ENCODE measurements at regions not wholly inside any gene's neighbourhood (a gene's known extent, or its start where the extent isn't known, plus 50 kb on each side); places are given as distances from the start of the nearest gene placed in this dataset.

GRCh38 chr9:13689925-13690324, 410.4 kb upstream of the MPDZ start:
- Histone ChIP-seq H3K36me3 (ENCODE audit: control insufficient read depth, insufficient read depth, low read length) (no peaks in the 10 kb centered on the region), H3K4me3 (ENCODE audit: low read depth, low read length) (no peak overlapping the region), H3K9me3 (ENCODE audit: control insufficient read depth in 2 of 2, low read length in 2 of 2) (no peaks in the 10 kb centered on the region), H3K4me1 (ENCODE audit: control insufficient read depth, insufficient read depth, low read length, poor library complexity, severe bottlenecking) (no peaks in the 10 kb centered on the region), H3K27ac (ENCODE audit: insufficient read depth, low read length, poor library complexity, severe bottlenecking) (no peak overlapping the region), H3K27me3 (ENCODE audit: control insufficient read depth, insufficient read depth, low read length) (no peaks in the 10 kb centered on the region)
- Mint-ChIP-seq H3K36me3 (no peaks in the 10 kb centered on the region), H3K27me3 (no peaks in the 10 kb centered on the region), H3K27ac (no peak overlapping the region), H3K4me1 (no peaks in the 10 kb centered on the region), H3K4me3 (no peak overlapping the region), H3K9me3 (peaks cover 3 to 26% (median 4%) of the 10 kb centered on the region in 7 donors)
- DNase-seq = no peak
- no peak for ATAC-seq (ENCODE audit: low read depth in 2 of 2)

GRCh38 chr9:13688990-13689600, 409.6 kb upstream of the MPDZ start:
- Histone ChIP-seq H3K4me1 (ENCODE audit: control insufficient read depth, insufficient read depth, low read length, poor library complexity, severe bottlenecking) (no peaks in the 10 kb centered on the region), H3K27me3 (ENCODE audit: control insufficient read depth, insufficient read depth, low read length) (no peaks in the 10 kb centered on the region), H3K9me3 (ENCODE audit: control insufficient read depth in 2 of 2, low read length in 2 of 2) (no peaks in the 10 kb centered on the region), H3K4me3 (ENCODE audit: low read depth, low read length) (no peak overlapping the region), H3K36me3 (ENCODE audit: control insufficient read depth, insufficient read depth, low read length) (no peaks in the 10 kb centered on the region), H3K27ac (ENCODE audit: insufficient read depth, low read length, poor library complexity, severe bottlenecking) (no peak overlapping the region)
- Mint-ChIP-seq H3K4me3 (no peak overlapping the region), H3K27me3 (no peaks in the 10 kb centered on the region), H3K36me3 (no peaks in the 10 kb centered on the region), H3K9me3 (peaks cover under 1 to 25% (median 4%) of the 10 kb centered on the region in 7 donors), H3K27ac (no peak overlapping the region), H3K4me1 (no peaks in the 10 kb centered on the region)
- no peak for DNase-seq
- no peak for ATAC-seq (ENCODE audit: low read depth in 2 of 2)

- Mint-ChIP-seq H3K27ac (no peak overlapping the region), H3K27me3 (no peaks in the 10 kb centered on the region), H3K9me3 (peaks cover under 1 to 21% (median 4%) of the 10 kb centered on the region in 7 donors), H3K4me3 (no peak overlapping the region), H3K4me1 (no peaks in the 10 kb centered on the region), H3K36me3 (no peaks in the 10 kb centered on the region)
- Histone ChIP-seq H3K36me3 (ENCODE audit: control insufficient read depth, insufficient read depth, low read length) (no peaks in the 10 kb centered on the region), H3K9me3 (ENCODE audit: control insufficient read depth in 2 of 2, low read length in 2 of 2) (no peaks in the 10 kb centered on the region), H3K27me3 (ENCODE audit: control insufficient read depth, insufficient read depth, low read length) (no peaks in the 10 kb centered on the region), H3K4me3 (ENCODE audit: low read depth, low read length) (no peak overlapping the region), H3K27ac (ENCODE audit: insufficient read depth, low read length, poor library complexity, severe bottlenecking) (no peak overlapping the region), H3K4me1 (ENCODE audit: control insufficient read depth, insufficient read depth, low read length, poor library complexity, severe bottlenecking) (no peaks in the 10 kb centered on the region)
- DNase-seq (no peak), ATAC-seq (ENCODE audit: low read depth in 2 of 2) (no peak)
Observed at GRCh38 chr9:13688223-13688989, 408.9 kb upstream of the MPDZ start.

- ATAC-seq (ENCODE audit: low read depth in 2 of 2) (no peak), DNase-seq (no peak)
- Mint-ChIP-seq H3K4me3 (no peak overlapping the region), H3K27ac (no peak overlapping the region), H3K36me3 (no peaks in the 10 kb centered on the region), H3K4me1 (no peaks in the 10 kb centered on the region), H3K9me3 (peaks cover 2 to 23% (median 8%) of the 10 kb centered on the region in 7 donors), H3K27me3 (no peaks in the 10 kb centered on the region)
- Histone ChIP-seq H3K27ac (ENCODE audit: insufficient read depth, low read length, poor library complexity, severe bottlenecking) (no peak overlapping the region), H3K36me3 (ENCODE audit: control insufficient read depth, insufficient read depth, low read length) (no peaks in the 10 kb centered on the region), H3K9me3 (ENCODE audit: control insufficient read depth in 2 of 2, low read length in 2 of 2) (peaks cover 0 to 5% of the 10 kb centered on the region in 2 experiments), H3K4me1 (ENCODE audit: control insufficient read depth, insufficient read depth, low read length, poor library complexity, severe bottlenecking) (no peaks in the 10 kb centered on the region), H3K4me3 (ENCODE audit: low read depth, low read length) (no peak overlapping the region), H3K27me3 (ENCODE audit: control insufficient read depth, insufficient read depth, low read length) (no peaks in the 10 kb centered on the region)
Observed at GRCh38 chr9:13684656-13685055, 405.2 kb upstream of the MPDZ start.

GRCh38 chr9:13677801-13678200, 398.3 kb upstream of the MPDZ start:
- no peak overlapping the region for H3K4me3 Mint-ChIP-seq
- H3K4me1 ChIP-seq (ENCODE audit: control insufficient read depth, insufficient read depth, low read length, poor library complexity, severe bottlenecking) = no peaks in the 10 kb centered on the region
- H3K27ac Mint-ChIP-seq = no peak overlapping the region
- H3K36me3 ChIP-seq (ENCODE audit: control insufficient read depth, insufficient read depth, low read length) = no peaks in the 10 kb centered on the region
- H3K27me3 Mint-ChIP-seq = no peaks in the 10 kb centered on the region
- H3K36me3 Mint-ChIP-seq = no peaks in the 10 kb centered on the region
- H3K9me3 ChIP-seq (ENCODE audit: control insufficient read depth in 2 of 2, low read length in 2 of 2) = peaks cover 0 to 3% of the 10 kb centered on the region in 2 experiments
- no peaks in the 10 kb centered on the region for H3K27me3 ChIP-seq (ENCODE audit: control insufficient read depth, insufficient read depth, low read length)
- DNase-seq (no peak), ATAC-seq (ENCODE audit: low read depth in 2 of 2) (no peak)
- H3K4me1 Mint-ChIP-seq = no peaks in the 10 kb centered on the region
- no peak overlapping the region for H3K27ac ChIP-seq (ENCODE audit: insufficient read depth, low read length, poor library complexity, severe bottlenecking)
- no peak overlapping the region for H3K4me3 ChIP-seq (ENCODE audit: low read depth, low read length)
- peaks cover 3 to 18% (median 7%) of the 10 kb centered on the region in 7 donors for H3K9me3 Mint-ChIP-seq

GRCh38 chr9:13675638-13676000, 396.1 kb upstream of the MPDZ start:
- no peaks in the 10 kb centered on the region for H3K4me1 Mint-ChIP-seq
- H3K9me3 ChIP-seq (ENCODE audit: control insufficient read depth in 2 of 2, low read length in 2 of 2) = no peaks in the 10 kb centered on the region
- H3K27ac ChIP-seq (ENCODE audit: insufficient read depth, low read length, poor library complexity, severe bottlenecking) = no peak overlapping the region
- no peaks in the 10 kb centered on the region for H3K27me3 Mint-ChIP-seq
- no peaks in the 10 kb centered on the region for H3K36me3 Mint-ChIP-seq
- H3K27ac Mint-ChIP-seq = peak overlapping the region in 1 of 3 donors; percentile 20
- no peak for DNase-seq
- no peak overlapping the region for H3K4me3 Mint-ChIP-seq
- H3K4me1 ChIP-seq (ENCODE audit: control insufficient read depth, insufficient read depth, low read length, poor library complexity, severe bottlenecking) = no peaks in the 10 kb centered on the region
- H3K27me3 ChIP-seq (ENCODE audit: control insufficient read depth, insufficient read depth, low read length) = no peaks in the 10 kb centered on the region
- H3K4me3 ChIP-seq (ENCODE audit: low read depth, low read length) = no peak overlapping the region
- no peak for ATAC-seq (ENCODE audit: low read depth in 2 of 2)
- no peaks in the 10 kb centered on the region for H3K36me3 ChIP-seq (ENCODE audit: control insufficient read depth, insufficient read depth, low read length)
- peaks cover under 1 to 13% (median 6%) of the 10 kb centered on the region in 7 donors for H3K9me3 Mint-ChIP-seq

- DNase-seq (no peak), ATAC-seq (ENCODE audit: low read depth in 2 of 2) (no peak)
- no peaks in the 10 kb centered on the region for H3K4me1 Mint-ChIP-seq
- H3K27me3 Mint-ChIP-seq = no peaks in the 10 kb centered on the region
- Histone ChIP-seq H3K27me3 (ENCODE audit: control insufficient read depth, insufficient read depth, low read length) (no peaks in the 10 kb centered on the region), H3K9me3 (ENCODE audit: control insufficient read depth in 2 of 2, low read length in 2 of 2) (no peaks in the 10 kb centered on the region), H3K4me3 (ENCODE audit: low read depth, low read length) (no peak overlapping the region), H3K27ac (ENCODE audit: insufficient read depth, low read length, poor library complexity, severe bottlenecking) (no peak overlapping the region), H3K4me1 (ENCODE audit: control insufficient read depth, insufficient read depth, low read length, poor library complexity, severe bottlenecking) (no peaks in the 10 kb centered on the region), H3K36me3 (ENCODE audit: control insufficient read depth, insufficient read depth, low read length) (no peaks in the 10 kb centered on the region)
- H3K9me3 Mint-ChIP-seq = peaks cover 0 to 13% (median 6%) of the 10 kb centered on the region in 7 donors
- no peaks in the 10 kb centered on the region for H3K36me3 Mint-ChIP-seq
- H3K27ac Mint-ChIP-seq = no peak overlapping the region
- H3K4me3 Mint-ChIP-seq = no peak overlapping the region
Observed at GRCh38 chr9:13674926-13675637, 395.6 kb upstream of the MPDZ start.

Data from CD4-positive, CD25-positive, alpha-beta regulatory T cell (primary cell).